HL-60 (cell line): ENCODE measurements at regions not wholly inside any gene's neighbourhood (a gene's known extent, or its start where the extent isn't known, plus 50 kb on each side); places are given as distances from the start of the nearest gene placed in this dataset.

Experiments used
- CTCF ChIP-seq: IDR thresholded peaks from one replicate; pipeline ENCODE4 v1.5.1; 2011; ENCODE audit warnings: low read length, control low read depth, inconsistent platforms; ENCODE audit not compliant: insufficient read depth
- POLR2AphosphoS5 ChIP-seq: IDR thresholded peaks from 2 replicates; pipeline ENCODE4 v1.6.1; 2012; ENCODE audit warnings: low read depth
- REST ChIP-seq: IDR thresholded peaks from 2 replicates; pipeline ENCODE4 v1.6.1; 2012; ENCODE audit warnings: low read depth; ENCODE audit not compliant: insufficient replicate concordance

- no peak for TF ChIP-seq CTCF
- no peak for TF ChIP-seq REST
- no peak for TF ChIP-seq POLR2AphosphoS5
These were observed 214.9 kb downstream of the BCHE start for GRCh38 chr3:165622356-165622755.
